GM23338 (cell line): ENCODE measurements at regions not wholly inside any gene's neighbourhood (a gene's known extent, or its start where the extent isn't known, plus 50 kb on each side); places are given as distances from the start of the nearest gene placed in this dataset.

Experiments
- ATAC-seq: fragments of 200-7000 bp; cut with Tn5 transposase; 3 replicates; pipeline ENCODE4 v1.9.1; 2020
- DNase-seq: peaks from one replicate; pipeline ENCODE4 v3.0.0-alpha.2; 2015; ENCODE audit warnings: low spot score
- H2AFZ ChIP-seq: fragments of 200-600 bp; sonication (generic); 2 replicates; pipeline ENCODE4 v1.8.0; 2016; ENCODE audit warnings: antibody characterized with exemption, mild to moderate bottlenecking, moderate library complexity
- H3F3A ChIP-seq: fragments of 200-600 bp; sonication (generic); replicated peaks from 2 replicates; pipeline ENCODE4 v1.8.0; 2017; ENCODE audit warnings: antibody characterized with exemption, mixed run types, low read depth
- H3K27ac ChIP-seq: fragments of 200-600 bp; sonication (generic); 2 replicates; pipeline ENCODE4 v1.6.1; 2016; ENCODE audit warnings: low read depth
- H3K27me3 ChIP-seq: fragments of 200-600 bp; sonication (generic); 2 replicates; pipeline ENCODE4 v1.8.0; 2016; ENCODE audit warnings: mild to moderate bottlenecking, mixed run types, moderate library complexity; ENCODE audit not compliant: insufficient read depth
- H3K36me3 ChIP-seq: fragments of 200-600 bp; sonication (generic); 2 replicates; pipeline ENCODE4 v1.8.0; 2016; ENCODE audit warnings: mild to moderate bottlenecking; ENCODE audit not compliant: insufficient read depth
- H3K4me1 ChIP-seq: fragments of 200-600 bp; sonication (generic); 2 replicates; pipeline ENCODE4 v1.8.0; 2016; ENCODE audit warnings: mild to moderate bottlenecking, moderate library complexity; ENCODE audit not compliant: insufficient read depth
- H3K4me2 ChIP-seq: fragments of 200-600 bp; sonication (generic); 2 replicates; pipeline ENCODE4 v1.7.1; 2017; ENCODE audit warnings: mixed run types
- H3K4me3 ChIP-seq: fragments of 200-600 bp; sonication (generic); 2 replicates; pipeline ENCODE4 v1.6.1; 2016; ENCODE audit warnings: mixed run types
- H3K79me2 ChIP-seq: fragments of 200-600 bp; sonication (generic); replicated peaks from 2 replicates; pipeline ENCODE4 v1.8.0; 2017; ENCODE audit warnings: mild to moderate bottlenecking; ENCODE audit not compliant: insufficient read depth
- H3K9me2 ChIP-seq: fragments of 200-600 bp; sonication (generic); 2 replicates; pipeline ENCODE4 v1.8.0; 2017; ENCODE audit not compliant: insufficient read depth
- H4K20me1 ChIP-seq: fragments of 200-600 bp; sonication (generic); replicated peaks from 2 replicates; pipeline ENCODE4 v1.8.0; 2017; ENCODE audit warnings: mild to moderate bottlenecking; ENCODE audit not compliant: insufficient read depth
- H3K27ac Mint-ChIP-seq: 2 replicates; pipeline ENCODE4 v1.8.0; 2020; ENCODE audit warnings: inconsistent platforms, mild to moderate bottlenecking, moderate library complexity, mixed read lengths
- H3K27me3 Mint-ChIP-seq: 3 replicates; pipeline ENCODE4 v1.8.0; 2022; ENCODE audit warnings: low read depth, mild to moderate bottlenecking, moderate library complexity, mixed read lengths, inconsistent platforms; ENCODE audit not compliant: insufficient read depth, poor library complexity
- H3K36me3 Mint-ChIP-seq: 3 replicates; pipeline ENCODE4 v1.8.0; 2021; ENCODE audit warnings: low read depth, mild to moderate bottlenecking, inconsistent platforms, moderate library complexity, mixed read lengths
- H3K4me1 Mint-ChIP-seq: 3 replicates; pipeline ENCODE4 v1.8.0; 2020; ENCODE audit warnings: mild to moderate bottlenecking, inconsistent platforms, mixed read lengths
- H3K4me3 Mint-ChIP-seq: 3 replicates; pipeline ENCODE4 v1.8.0; 2021; ENCODE audit warnings: moderate library complexity, mild to moderate bottlenecking, inconsistent platforms, mixed read lengths
- H3K9me3 Mint-ChIP-seq: 3 replicates; pipeline ENCODE4 v1.8.0; 2020; ENCODE audit warnings: moderate library complexity, mild to moderate bottlenecking, inconsistent platforms, mixed read lengths
- CREB1 ChIP-seq: fragments of 250-450 bp; sonication (Bioruptor Pico); IDR thresholded peaks from 2 replicates; pipeline ENCODE4 v1.5.0; 2020; ENCODE audit warnings: low read depth, mild to moderate bottlenecking, moderate library complexity
- EZH2phosphoT487 ChIP-seq: fragments of 200-600 bp; sonication (generic); IDR thresholded peaks from one replicate; pipeline ENCODE4 v1.8.1; 2018; ENCODE audit warnings: antibody characterized with exemption; ENCODE audit not compliant: unreplicated experiment
- JUNB ChIP-seq: IDR thresholded peaks from one replicate; pipeline ENCODE4 v1.6.1; 2016; ENCODE audit warnings: antibody characterized with exemption; ENCODE audit not compliant: unreplicated experiment
- ZNF114 ChIP-seq: fragments of 250-450 bp; sonication (Bioruptor Pico); IDR thresholded peaks from 2 replicates; pipeline ENCODE4 v1.5.0; 2020; ENCODE audit warnings: mild to moderate bottlenecking, moderate library complexity
- TF ChIP-seq, protein P1 (sequence below): fragments of 250-450 bp; sonication (Bioruptor Pico); IDR thresholded peaks from 2 replicates; pipeline ENCODE4 v1.5.0; 2020; ENCODE audit warnings: mild to moderate bottlenecking, moderate library complexity

DNA sequence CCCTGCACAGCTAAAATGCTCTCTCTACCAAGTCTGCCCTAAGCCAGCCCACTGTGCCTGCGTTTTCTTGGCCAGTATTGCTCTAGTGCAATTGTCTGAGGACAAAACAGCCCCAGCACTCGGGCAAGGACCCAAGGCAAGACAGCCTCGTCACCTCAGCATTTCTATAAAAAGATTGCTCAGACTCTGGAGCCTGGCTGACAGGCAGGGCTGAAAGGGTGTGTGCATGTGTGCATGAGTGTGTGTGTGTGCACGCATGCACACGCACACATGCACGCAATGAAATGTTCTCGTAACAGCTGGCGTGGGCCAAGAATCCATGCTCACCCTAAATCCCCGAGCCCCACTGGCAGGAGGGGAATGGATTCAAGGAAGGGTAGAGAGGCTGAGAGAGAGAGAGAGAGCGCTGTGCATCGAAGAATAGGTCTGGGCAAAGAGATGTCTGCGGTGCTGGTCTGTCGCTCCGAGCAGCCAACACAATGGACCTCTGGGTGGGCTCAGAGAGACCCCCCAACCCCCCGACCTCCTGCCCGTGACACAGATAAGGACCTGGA, 579.2 kb downstream of the BCOR start:
- DNase-seq = no peak
- Mint-ChIP-seq H3K4me1 (peaks cover 14% of the 10 kb centered on the region), H3K27ac (no peak overlapping the region), H3K27me3 (peaks cover 3% of the 10 kb centered on the region), H3K4me3 (no peak overlapping the region), H3K36me3 (no peaks in the 10 kb centered on the region), H3K9me3 (0 out of 3 replicates have a peak, but pooled peaks cover under 1% of the 10 kb centered on the region)
- ATAC-seq = no peak; the same call in 2 of the 3 replicates
- H3F3A ChIP-seq = no peaks in the 10 kb centered on the region
- no peak overlapping the region for H3K27ac ChIP-seq
- no peak overlapping the region for H3K4me3 ChIP-seq
- H2AFZ ChIP-seq = peak overlapping the region; percentile 76; the same call in 1 of the 2 replicates
- H3K27me3 ChIP-seq = no peaks in the 10 kb centered on the region
- H3K4me1 ChIP-seq = no peaks in the 10 kb centered on the region
- H3K79me2 ChIP-seq = no peaks in the 10 kb centered on the region
- TF ChIP-seq CREB1 (CRISPR knock-in tag) (no peak), ZNF114 (no peak), EZH2phosphoT487 (no peak)
- TF ChIP-seq, protein P1, sequence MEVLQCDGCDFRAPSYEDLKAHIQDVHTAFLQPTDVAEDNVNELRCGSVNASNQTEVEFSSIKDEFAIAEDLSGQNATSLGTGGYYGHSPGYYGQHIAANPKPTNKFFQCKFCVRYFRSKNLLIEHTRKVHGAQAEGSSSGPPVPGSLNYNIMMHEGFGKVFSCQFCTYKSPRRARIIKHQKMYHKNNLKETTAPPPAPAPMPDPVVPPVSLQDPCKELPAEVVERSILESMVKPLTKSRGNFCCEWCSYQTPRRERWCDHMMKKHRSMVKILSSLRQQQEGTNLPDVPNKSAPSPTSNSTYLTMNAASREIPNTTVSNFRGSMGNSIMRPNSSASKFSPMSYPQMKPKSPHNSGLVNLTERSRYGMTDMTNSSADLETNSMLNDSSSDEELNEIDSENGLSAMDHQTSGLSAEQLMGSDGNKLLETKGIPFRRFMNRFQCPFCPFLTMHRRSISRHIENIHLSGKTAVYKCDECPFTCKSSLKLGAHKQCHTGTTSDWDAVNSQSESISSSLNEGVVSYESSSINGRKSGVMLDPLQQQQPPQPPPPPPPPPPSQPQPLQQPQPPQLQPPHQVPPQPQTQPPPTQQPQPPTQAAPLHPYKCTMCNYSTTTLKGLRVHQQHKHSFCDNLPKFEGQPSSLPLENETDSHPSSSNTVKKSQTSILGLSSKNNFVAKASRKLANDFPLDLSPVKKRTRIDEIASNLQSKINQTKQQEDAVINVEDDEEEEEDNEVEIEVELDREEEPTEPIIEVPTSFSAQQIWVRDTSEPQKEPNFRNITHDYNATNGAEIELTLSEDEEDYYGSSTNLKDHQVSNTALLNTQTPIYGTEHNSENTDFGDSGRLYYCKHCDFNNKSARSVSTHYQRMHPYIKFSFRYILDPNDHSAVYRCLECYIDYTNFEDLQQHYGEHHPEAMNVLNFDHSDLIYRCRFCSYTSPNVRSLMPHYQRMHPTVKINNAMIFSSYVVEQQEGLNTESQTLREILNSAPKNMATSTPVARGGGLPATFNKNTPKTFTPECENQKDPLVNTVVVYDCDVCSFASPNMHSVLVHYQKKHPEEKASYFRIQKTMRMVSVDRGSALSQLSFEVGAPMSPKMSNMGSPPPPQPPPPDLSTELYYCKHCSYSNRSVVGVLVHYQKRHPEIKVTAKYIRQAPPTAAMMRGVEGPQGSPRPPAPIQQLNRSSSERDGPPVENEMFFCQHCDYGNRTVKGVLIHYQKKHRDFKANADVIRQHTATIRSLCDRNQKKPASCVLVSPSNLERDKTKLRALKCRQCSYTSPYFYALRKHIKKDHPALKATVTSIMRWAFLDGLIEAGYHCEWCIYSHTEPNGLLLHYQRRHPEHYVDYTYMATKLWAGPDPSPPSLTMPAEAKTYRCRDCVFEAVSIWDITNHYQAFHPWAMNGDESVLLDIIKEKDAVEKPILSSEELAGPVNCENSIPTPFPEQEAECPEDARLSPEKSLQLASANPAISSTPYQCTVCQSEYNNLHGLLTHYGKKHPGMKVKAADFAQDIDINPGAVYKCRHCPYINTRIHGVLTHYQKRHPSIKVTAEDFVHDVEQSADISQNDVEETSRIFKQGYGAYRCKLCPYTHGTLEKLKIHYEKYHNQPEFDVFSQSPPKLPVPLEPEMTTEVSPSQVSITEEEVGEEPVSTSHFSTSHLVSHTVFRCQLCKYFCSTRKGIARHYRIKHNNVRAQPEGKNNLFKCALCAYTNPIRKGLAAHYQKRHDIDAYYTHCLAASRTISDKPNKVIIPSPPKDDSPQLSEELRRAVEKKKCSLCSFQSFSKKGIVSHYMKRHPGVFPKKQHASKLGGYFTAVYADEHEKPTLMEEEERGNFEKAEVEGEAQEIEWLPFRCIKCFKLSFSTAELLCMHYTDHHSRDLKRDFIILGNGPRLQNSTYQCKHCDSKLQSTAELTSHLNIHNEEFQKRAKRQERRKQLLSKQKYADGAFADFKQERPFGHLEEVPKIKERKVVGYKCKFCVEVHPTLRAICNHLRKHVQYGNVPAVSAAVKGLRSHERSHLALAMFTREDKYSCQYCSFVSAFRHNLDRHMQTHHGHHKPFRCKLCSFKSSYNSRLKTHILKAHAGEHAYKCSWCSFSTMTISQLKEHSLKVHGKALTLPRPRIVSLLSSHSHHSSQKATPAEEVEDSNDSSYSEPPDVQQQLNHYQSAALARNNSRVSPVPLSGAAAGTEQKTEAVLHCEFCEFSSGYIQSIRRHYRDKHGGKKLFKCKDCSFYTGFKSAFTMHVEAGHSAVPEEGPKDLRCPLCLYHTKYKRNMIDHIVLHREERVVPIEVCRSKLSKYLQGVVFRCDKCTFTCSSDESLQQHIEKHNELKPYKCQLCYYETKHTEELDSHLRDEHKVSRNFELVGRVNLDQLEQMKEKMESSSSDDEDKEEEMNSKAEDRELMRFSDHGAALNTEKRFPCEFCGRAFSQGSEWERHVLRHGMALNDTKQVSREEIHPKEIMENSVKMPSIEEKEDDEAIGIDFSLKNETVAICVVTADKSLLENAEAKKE (CRISPR knock-in tag) = no peak
- H4K20me1 ChIP-seq = no peaks in the 10 kb centered on the region
- H3K9me2 ChIP-seq = no peaks in the 10 kb centered on the region
- H3K4me2 ChIP-seq = no peak overlapping the region
- no peaks in the 10 kb centered on the region for H3K36me3 ChIP-seq

DNA sequence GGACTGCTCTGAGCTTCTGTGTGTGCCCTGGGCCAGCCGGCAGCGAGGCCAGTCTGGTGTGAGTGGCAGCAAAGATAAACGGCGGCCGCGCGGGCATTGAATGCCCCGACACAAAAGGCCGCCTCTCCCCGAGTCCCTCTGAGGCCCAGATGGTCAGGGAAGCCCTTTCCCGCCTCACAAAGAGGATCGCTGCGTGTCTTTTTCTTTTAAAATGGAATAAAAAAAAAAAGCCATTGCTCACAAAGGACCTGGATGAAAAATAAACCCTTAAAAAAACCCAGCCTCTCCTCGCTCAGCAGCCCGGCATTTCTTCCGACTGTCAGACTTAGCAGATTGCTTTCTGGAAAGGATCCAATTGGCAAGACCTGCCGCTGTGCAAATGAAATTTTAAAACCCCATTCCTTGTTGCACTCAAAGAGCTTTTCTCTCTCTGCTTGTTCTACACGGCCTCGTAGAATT, 578.7 kb downstream of the BCOR start:
- Mint-ChIP-seq H3K27me3 (peaks cover 2% of the 10 kb centered on the region), H3K4me3 (no peak overlapping the region), H3K9me3 (0 out of 3 replicates have a peak, but pooled peaks cover 5% of the 10 kb centered on the region), H3K4me1 (peaks cover 14% of the 10 kb centered on the region), H3K36me3 (no peaks in the 10 kb centered on the region), H3K27ac (no peak overlapping the region)
- Histone ChIP-seq H3K79me2 (no peaks in the 10 kb centered on the region), H3K36me3 (no peaks in the 10 kb centered on the region), H4K20me1 (no peaks in the 10 kb centered on the region), H3K4me1 (no peaks in the 10 kb centered on the region), H3K9me2 (no peaks in the 10 kb centered on the region), H3F3A (no peaks in the 10 kb centered on the region), H3K4me3 (no peak overlapping the region), H3K27me3 (no peaks in the 10 kb centered on the region), H3K4me2 (no peak overlapping the region), H2AFZ (peak overlapping the region; percentile 76; the same call in 1 of the 2 replicates), H3K27ac (no peak overlapping the region)
- ATAC-seq (no peak; the same call in 2 of the 3 replicates), DNase-seq (no peak)
- TF ChIP-seq JUNB (no peak), EZH2phosphoT487 (no peak), CREB1 (CRISPR knock-in tag) (no peak)
